ENCODE measurements at regions not wholly inside any gene's neighbourhood (a gene's known extent, or its start where the extent isn't known, plus 50 kb on each side); places are given as distances from the start of the nearest gene placed in this dataset.
"Not testable (repeated sequence)": the region's sequence is repeated elsewhere in the genome, so short reads cannot be mapped to it uniquely, and the experiment has no call there.

DNA sequence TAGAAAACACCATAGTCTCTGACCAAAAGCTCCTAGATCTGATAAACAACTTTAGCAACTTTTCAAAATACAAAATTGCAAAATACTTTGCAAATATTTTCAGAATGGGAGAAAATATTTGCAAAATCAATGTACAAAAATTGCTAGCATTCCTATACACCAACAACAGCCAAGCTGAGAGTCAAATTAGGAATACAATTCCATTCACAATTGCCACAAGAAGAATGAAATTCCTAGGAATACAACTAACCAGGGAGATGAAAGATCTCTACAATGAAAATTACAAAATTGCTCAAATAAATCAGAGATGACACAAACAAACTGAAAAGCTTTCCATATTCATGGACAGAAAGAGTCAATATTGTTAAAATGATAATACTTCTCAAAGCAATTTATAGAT is 327.0 kb upstream of the ZC3H15 start:
- TF ChIP-seq, protein P1, sequence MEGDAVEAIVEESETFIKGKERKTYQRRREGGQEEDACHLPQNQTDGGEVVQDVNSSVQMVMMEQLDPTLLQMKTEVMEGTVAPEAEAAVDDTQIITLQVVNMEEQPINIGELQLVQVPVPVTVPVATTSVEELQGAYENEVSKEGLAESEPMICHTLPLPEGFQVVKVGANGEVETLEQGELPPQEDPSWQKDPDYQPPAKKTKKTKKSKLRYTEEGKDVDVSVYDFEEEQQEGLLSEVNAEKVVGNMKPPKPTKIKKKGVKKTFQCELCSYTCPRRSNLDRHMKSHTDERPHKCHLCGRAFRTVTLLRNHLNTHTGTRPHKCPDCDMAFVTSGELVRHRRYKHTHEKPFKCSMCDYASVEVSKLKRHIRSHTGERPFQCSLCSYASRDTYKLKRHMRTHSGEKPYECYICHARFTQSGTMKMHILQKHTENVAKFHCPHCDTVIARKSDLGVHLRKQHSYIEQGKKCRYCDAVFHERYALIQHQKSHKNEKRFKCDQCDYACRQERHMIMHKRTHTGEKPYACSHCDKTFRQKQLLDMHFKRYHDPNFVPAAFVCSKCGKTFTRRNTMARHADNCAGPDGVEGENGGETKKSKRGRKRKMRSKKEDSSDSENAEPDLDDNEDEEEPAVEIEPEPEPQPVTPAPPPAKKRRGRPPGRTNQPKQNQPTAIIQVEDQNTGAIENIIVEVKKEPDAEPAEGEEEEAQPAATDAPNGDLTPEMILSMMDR (IDR thresholded peaks at IDR 0.05; ENCODE audit: unreplicated experiment): no peak
- Mint-ChIP-seq H3K9me3 (ENCODE audit: low read depth) (peaks cover 28% of the 10 kb centered on the region), H3K4me3 (ENCODE audit: low read depth) (no peak overlapping the region), H3K4me1 (ENCODE audit: low read depth) (no peaks in the 10 kb centered on the region), H3K27ac (no peak overlapping the region), H3K36me3 (ENCODE audit: insufficient read depth) (peaks cover 4% of the 10 kb centered on the region), H3K27me3 (no peaks in the 10 kb centered on the region)
- DNase-seq (ENCODE audit: low spot score, unreplicated experiment): no peak

DNA sequence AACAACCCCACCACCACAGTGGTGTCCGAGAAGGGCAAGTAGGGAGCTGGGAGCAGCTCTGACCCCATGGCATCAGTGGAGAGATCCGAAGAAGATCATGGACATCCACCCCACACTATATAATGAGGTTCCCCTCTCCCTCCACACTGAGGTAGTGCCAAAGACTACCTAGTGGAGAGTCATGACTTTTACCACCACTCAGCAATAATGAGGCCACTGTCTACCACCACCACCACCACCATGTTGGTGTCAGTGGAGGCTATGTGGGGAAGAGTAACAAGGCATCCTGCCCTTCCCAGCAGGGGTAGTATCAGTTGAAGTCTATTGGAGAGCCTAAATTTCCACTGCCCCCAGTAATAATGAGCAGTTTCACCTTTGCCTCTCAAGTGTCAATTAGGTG is 321.7 kb upstream of the ZC3H15 start:
- no peak for DNase-seq (ENCODE audit: low spot score, unreplicated experiment)
- H3K9me3 Mint-ChIP-seq (ENCODE audit: low read depth): peaks cover 7% of the 10 kb centered on the region
- H3K27me3 Mint-ChIP-seq: no peaks in the 10 kb centered on the region
- no peaks in the 10 kb centered on the region for H3K36me3 Mint-ChIP-seq (ENCODE audit: insufficient read depth)
- no peak overlapping the region for H3K27ac Mint-ChIP-seq
- no peak overlapping the region for H3K4me3 Mint-ChIP-seq (ENCODE audit: low read depth)
- TF ChIP-seq, protein P1 (IDR thresholded peaks at IDR 0.05; ENCODE audit: unreplicated experiment): no peak
- no peaks in the 10 kb centered on the region for H3K4me1 Mint-ChIP-seq (ENCODE audit: low read depth)

DNA sequence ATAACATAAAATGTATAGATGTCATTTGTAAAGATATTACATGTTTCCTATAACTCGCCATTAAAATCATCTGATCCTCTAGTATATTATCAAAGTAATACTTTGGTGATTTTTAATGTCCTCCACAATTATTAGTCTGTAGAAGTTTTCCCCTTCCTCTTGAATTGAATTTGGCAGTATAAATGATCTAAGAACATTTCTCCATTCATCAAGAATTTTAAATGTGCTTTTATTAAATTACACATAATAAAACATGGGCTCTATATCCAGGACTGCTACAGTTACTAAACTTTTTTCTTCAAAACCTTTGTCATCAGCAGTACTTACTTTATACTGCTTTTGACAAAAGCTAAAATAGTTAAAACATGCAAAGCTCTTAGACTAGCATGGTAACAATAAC is 315.4 kb upstream of the ZC3H15 start:
- no peak for DNase-seq (ENCODE audit: low spot score, unreplicated experiment)
- no peaks in the 10 kb centered on the region for H3K4me1 Mint-ChIP-seq (ENCODE audit: low read depth)
- no peaks in the 10 kb centered on the region for H3K27me3 Mint-ChIP-seq
- H3K27ac Mint-ChIP-seq: no peak overlapping the region
- no peak overlapping the region for H3K4me3 Mint-ChIP-seq (ENCODE audit: low read depth)
- H3K36me3 Mint-ChIP-seq (ENCODE audit: insufficient read depth): no peaks in the 10 kb centered on the region
- TF ChIP-seq, protein P1 (IDR thresholded peaks at IDR 0.05; ENCODE audit: unreplicated experiment): no peak
- H3K9me3 Mint-ChIP-seq (ENCODE audit: low read depth): peaks cover 3% of the 10 kb centered on the region

DNA sequence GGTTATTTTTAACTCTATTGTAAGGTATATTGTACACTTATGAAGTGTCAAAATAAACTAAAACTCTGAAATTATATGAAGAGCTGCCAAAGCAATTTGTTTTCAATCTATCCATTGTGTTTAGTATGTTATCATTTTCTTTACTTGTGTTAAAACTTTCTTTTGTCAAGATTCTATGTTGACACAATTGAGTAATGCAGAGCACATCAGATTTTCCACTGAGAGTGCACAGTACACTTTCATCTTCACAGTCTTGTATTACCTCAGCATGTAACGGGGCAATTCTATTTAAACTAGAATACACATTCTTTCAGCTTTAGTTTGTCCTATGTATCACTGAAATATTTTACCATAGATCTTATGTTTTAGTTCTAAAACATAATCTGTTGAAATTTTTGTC is 304.4 kb upstream of the ZC3H15 start:
- H3K4me1 Mint-ChIP-seq (ENCODE audit: low read depth): no peaks in the 10 kb centered on the region
- no peak overlapping the region for H3K27ac Mint-ChIP-seq
- H3K9me3 Mint-ChIP-seq (ENCODE audit: low read depth): peaks cover under 1% of the 10 kb centered on the region
- H3K36me3 Mint-ChIP-seq (ENCODE audit: insufficient read depth): no peaks in the 10 kb centered on the region
- no peak for DNase-seq (ENCODE audit: low spot score, unreplicated experiment)
- TF ChIP-seq, protein P1 (IDR thresholded peaks at IDR 0.05; ENCODE audit: unreplicated experiment): no peak
- H3K27me3 Mint-ChIP-seq: no peaks in the 10 kb centered on the region
- H3K4me3 Mint-ChIP-seq (ENCODE audit: low read depth): no peak overlapping the region

DNA sequence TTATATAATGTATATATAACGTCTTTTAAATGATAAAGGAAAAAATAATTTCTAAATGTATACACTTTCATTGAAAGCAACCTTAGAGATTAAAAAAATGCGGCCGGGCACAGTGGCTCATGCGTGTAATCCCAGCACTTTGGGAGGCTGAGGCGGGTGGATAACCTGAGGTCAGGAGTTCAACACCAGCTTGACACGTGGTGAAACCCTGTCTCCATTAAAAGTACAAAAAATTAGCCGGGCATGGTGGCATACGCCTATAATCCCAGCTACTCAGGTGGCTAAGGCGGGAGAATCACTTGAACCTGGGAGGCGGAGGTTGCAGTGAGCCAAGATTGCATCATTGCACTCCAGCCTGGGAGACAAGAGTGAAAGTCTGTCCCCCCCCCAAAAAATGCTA is 303.7 kb upstream of the ZC3H15 start:
- not testable (repeated sequence) for H3K9me3 Mint-ChIP-seq (ENCODE audit: low read depth); DNase-seq (ENCODE audit: low spot score, unreplicated experiment); H3K4me1 Mint-ChIP-seq (ENCODE audit: low read depth); H3K4me3 Mint-ChIP-seq (ENCODE audit: low read depth); H3K27ac Mint-ChIP-seq; H3K36me3 Mint-ChIP-seq (ENCODE audit: insufficient read depth); H3K27me3 Mint-ChIP-seq

DNA sequence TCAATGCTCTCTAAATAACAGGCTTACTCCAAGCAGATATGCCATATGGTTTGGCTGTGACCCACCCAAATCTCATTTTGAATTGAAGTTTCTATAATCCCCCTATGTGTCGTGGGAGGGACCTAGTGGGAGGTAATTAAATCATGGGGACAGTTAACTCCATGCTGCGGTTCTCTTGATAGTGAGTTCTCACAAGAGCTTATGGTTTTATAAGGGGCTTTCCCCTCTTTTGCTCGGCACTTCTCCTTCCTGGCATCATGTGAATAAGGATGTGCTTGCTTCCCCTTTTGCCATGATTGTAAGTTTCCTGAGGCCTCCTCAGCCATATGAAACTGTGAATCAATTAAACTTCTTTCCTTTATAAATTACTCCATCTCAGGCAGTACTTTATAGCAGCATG is 302.7 kb upstream of the ZC3H15 start:
- Mint-ChIP-seq H3K9me3 (ENCODE audit: low read depth) (peaks cover 6% of the 10 kb centered on the region), H3K4me1 (ENCODE audit: low read depth) (no peaks in the 10 kb centered on the region), H3K4me3 (ENCODE audit: low read depth) (no peak overlapping the region), H3K27ac (no peak overlapping the region), H3K27me3 (no peaks in the 10 kb centered on the region), H3K36me3 (ENCODE audit: insufficient read depth) (no peaks in the 10 kb centered on the region)
- TF ChIP-seq, protein P1 (IDR thresholded peaks at IDR 0.05; ENCODE audit: unreplicated experiment): no peak
- no peak for DNase-seq (ENCODE audit: low spot score, unreplicated experiment)

Measured in progenitor cell of endocrine pancreas (in vitro differentiated cells).